PC-9 (cell line): ENCODE measurements at regions not wholly inside any gene's neighbourhood (a gene's known extent, or its start where the extent isn't known, plus 50 kb on each side); places are given as distances from the start of the nearest gene placed in this dataset.

ENCODE experiments used
- BruUV-seq: library from RNA; stranded (reverse); fragments of 400-500 nt; replicated peaks from 2 replicates; lab custom pipeline; 2021; lab: Mats Ljungman, UMichigan
- CTCF ChIA-PET: fragments of 300-600 bp; sonication (Branson Sonifier 250); formaldehyde crosslinking; loops from one replicate; lab custom pipeline; 2022; ENCODE audit warnings: antibody characterized with exemption; lab: Charles Lee
- POLR2A ChIA-PET: fragments of 300-600 bp; sonication (Branson Sonifier 250); formaldehyde crosslinking; loops from one replicate; lab custom pipeline; 2022; ENCODE audit warnings: antibody characterized with exemption; ENCODE audit not compliant: unreplicated experiment; lab: Charles Lee
- DNase-seq, 2 experiments: peaks; one replicate each; pipeline versions ENCODE4 v3.0.0 to v3.0.0-alpha.2; 2015 to 2022; ENCODE audit warnings: mixed read lengths in 1 of 2
- H2AFZ ChIP-seq: fragments of 200-600 bp; sonication (generic); 2 replicates; pipeline ENCODE4 v1.8.1; 2017; ENCODE audit warnings: antibody characterized with exemption
- H3F3A ChIP-seq: fragments of 200-600 bp; sonication (generic); 2 replicates; pipeline ENCODE4 v1.8.1; 2017; ENCODE audit warnings: antibody characterized with exemption, mild to moderate bottlenecking, low read depth; ENCODE audit not compliant: insufficient read depth
- H3K27ac ChIP-seq: fragments of 200-600 bp; sonication (generic); 2 replicates; pipeline ENCODE4 v1.6.1; 2016; ENCODE audit warnings: mixed run types
- H3K27me3 ChIP-seq: fragments of 200-600 bp; sonication (generic); 2 replicates; pipeline ENCODE4 v1.6.1; 2016; ENCODE audit warnings: low read depth, mixed run types; ENCODE audit not compliant: insufficient read depth
- H3K36me3 ChIP-seq: fragments of 200-600 bp; sonication (generic); 2 replicates; pipeline ENCODE4 v1.6.1; 2016; ENCODE audit warnings: low read depth, mixed run types
- H3K4me1 ChIP-seq: fragments of 200-600 bp; sonication (generic); replicated peaks from 2 replicates; pipeline ENCODE4 v1.6.1; 2016; ENCODE audit warnings: mixed run types; ENCODE audit not compliant: insufficient read depth
- H3K4me2 ChIP-seq: fragments of 200-600 bp; sonication (generic); 2 replicates; pipeline ENCODE4 v1.6.1; 2017; ENCODE audit warnings: mixed run types
- H3K4me3 ChIP-seq: fragments of 200-600 bp; sonication (generic); 2 replicates; pipeline ENCODE4 v1.6.1; 2016; ENCODE audit warnings: mixed run types
- H3K79me2 ChIP-seq: fragments of 200-600 bp; sonication (generic); 2 replicates; pipeline ENCODE4 v1.6.1; 2017; ENCODE audit warnings: low read depth, mixed run types
- H3K9me2 ChIP-seq: fragments of 200-600 bp; sonication (generic); 2 replicates; pipeline ENCODE4 v1.8.1; 2017; ENCODE audit warnings: mild to moderate bottlenecking; ENCODE audit not compliant: insufficient read depth
- H3K9me3 ChIP-seq: fragments of 200-600 bp; sonication (generic); 2 replicates; pipeline ENCODE4 v1.8.1; 2016; ENCODE audit warnings: low read depth; ENCODE audit not compliant: insufficient read depth
- H4K20me1 ChIP-seq: fragments of 200-600 bp; sonication (generic); 2 replicates; pipeline ENCODE4 v1.8.1; 2017; ENCODE audit not compliant: insufficient read depth
- CTCF ChIP-seq: fragments of 200-600 bp; sonication (generic); conservative IDR thresholded peaks from 2 replicates; pipeline ENCODE4 v1.6.1; 2017; ENCODE audit warnings: mixed run types, antibody characterized with exemption, mild to moderate bottlenecking, moderate library complexity
- EZH2 ChIP-seq: fragments of 200-600 bp; sonication (generic); IDR thresholded peaks from 2 replicates; pipeline ENCODE4 v1.8.0; 2017; ENCODE audit warnings: antibody characterized with exemption, low read depth
- intact Hi-C: fragments of 100-400 bp; cut with micrococcal nuclease; formaldehyde crosslinking; loops from one replicate; pipeline ENCODE4 v1.10.0; 2022; ENCODE audit not compliant: unreplicated experiment

GRCh38 chr5:68720884-68721610, 372.8 kb upstream of the SLC30A5 start:
- Histone ChIP-seq H3K4me1 (no peaks in the 10 kb centered on the region), H3K36me3 (no peaks in the 10 kb centered on the region), H3F3A (no peaks in the 10 kb centered on the region), H3K27me3 (no peaks in the 10 kb centered on the region), H2AFZ (no peak overlapping the region), H3K27ac (no peak overlapping the region), H3K4me2 (no peak overlapping the region), H3K4me3 (no peak overlapping the region), H4K20me1 (no peaks in the 10 kb centered on the region), H3K79me2 (no peaks in the 10 kb centered on the region), H3K9me2 (no peaks in the 10 kb centered on the region), H3K9me3 (0 out of 2 replicates have a peak, but pooled peaks cover 2% of the 10 kb centered on the region)
- DNase-seq, result no peak
- no TSS peak for BruUV-seq
- intact Hi-C loops, result no loop called here
- ChIA-PET CTCF (no interaction called here), POLR2A (no interaction called here)
- TF ChIP-seq CTCF, result no peak

GRCh38 chr5:68722357-68722756, 371.5 kb upstream of the SLC30A5 start:
- intact Hi-C loops, result no loop called here
- H3K4me1 ChIP-seq, result no peaks in the 10 kb centered on the region
- no peak overlapping the region for H3K4me2 ChIP-seq
- H3K9me3 ChIP-seq, result 0 out of 2 replicates have a peak, but pooled peaks cover 2% of the 10 kb centered on the region
- TF ChIP-seq CTCF (no peak), EZH2 (no peak)
- no peaks in the 10 kb centered on the region for H4K20me1 ChIP-seq
- ChIA-PET CTCF (no interaction called here), POLR2A (no interaction called here)
- no peaks in the 10 kb centered on the region for H3F3A ChIP-seq
- no peak overlapping the region for H2AFZ ChIP-seq
- no peak overlapping the region for H3K27ac ChIP-seq
- H3K36me3 ChIP-seq, result no peaks in the 10 kb centered on the region
- BruUV-seq, result no TSS peak
- no peaks in the 10 kb centered on the region for H3K27me3 ChIP-seq
- no peak for DNase-seq
- H3K79me2 ChIP-seq, result no peaks in the 10 kb centered on the region
- no peak overlapping the region for H3K4me3 ChIP-seq
- H3K9me2 ChIP-seq, result no peaks in the 10 kb centered on the region

GRCh38 chr5:68725905-68726683, 367.7 kb upstream of the SLC30A5 start:
- no peaks in the 10 kb centered on the region for H4K20me1 ChIP-seq
- POLR2A ChIA-PET, result no interaction called here
- H3K4me2 ChIP-seq, result no peak overlapping the region
- TF ChIP-seq CTCF (no peak), EZH2 (no peak)
- H3K27me3 ChIP-seq, result no peaks in the 10 kb centered on the region
- H3K4me3 ChIP-seq, result no peak overlapping the region
- CTCF ChIA-PET, result no interaction called here
- 0 out of 2 replicates have a peak, but pooled peaks cover 5% of the 10 kb centered on the region for H3K9me2 ChIP-seq
- no peaks in the 10 kb centered on the region for H3K79me2 ChIP-seq
- BruUV-seq, result no TSS peak
- no peak overlapping the region for H2AFZ ChIP-seq
- H3K9me3 ChIP-seq, result no peaks in the 10 kb centered on the region
- DNase-seq, result no peak
- H3K27ac ChIP-seq, result no peak overlapping the region
- intact Hi-C loops, result no loop called here
- no peaks in the 10 kb centered on the region; the same call in 1 of the 2 replicates for H3K4me1 ChIP-seq
- no peaks in the 10 kb centered on the region for H3K36me3 ChIP-seq
- no peaks in the 10 kb centered on the region for H3F3A ChIP-seq
